OCI-LY1 (cell line): ENCODE measurements at regions not wholly inside any gene's neighbourhood (a gene's known extent, or its start where the extent isn't known, plus 50 kb on each side); places are given as distances from the start of the nearest gene placed in this dataset.

ENCODE experiments used
- H2AFZ ChIP-seq: fragments of 200-600 bp; sonication (generic), shearing (Covaris generic); 2 replicates; pipeline ENCODE4 v1.6.0; 2014; ENCODE audit warnings: antibody characterized with exemption, mild to moderate bottlenecking, low read length
- H3F3A ChIP-seq: fragments of 200-600 bp; sonication (generic), shearing (Covaris generic); 2 replicates; pipeline ENCODE4 v1.6.0; 2014; ENCODE audit warnings: mild to moderate bottlenecking, antibody characterized with exemption, low read length, moderate library complexity; ENCODE audit not compliant: insufficient read depth
- H3K27ac ChIP-seq: fragments of 200-600 bp; sonication (generic); 2 replicates; pipeline ENCODE4 v1.5.1; 2014; ENCODE audit warnings: low read length, mixed run types, mild to moderate bottlenecking, low read depth; ENCODE audit not compliant: poor library complexity, severe bottlenecking
- H3K27me3 ChIP-seq: fragments of 200-600 bp; sonication (generic); 2 replicates; pipeline ENCODE4 v1.6.0; 2014; ENCODE audit warnings: antibody characterized with exemption, mild to moderate bottlenecking, low read length, moderate library complexity; ENCODE audit not compliant: insufficient read depth
- H3K36me3 ChIP-seq: fragments of 200-600 bp; sonication (generic); 2 replicates; pipeline ENCODE4 v1.6.1; 2014; ENCODE audit warnings: mild to moderate bottlenecking, antibody characterized with exemption, low read length, moderate library complexity, mixed read lengths; ENCODE audit not compliant: insufficient read depth
- H3K4me1 ChIP-seq: fragments of 200-600 bp; sonication (generic); 2 replicates; pipeline ENCODE4 v1.5.1; 2014; ENCODE audit warnings: mild to moderate bottlenecking, low read length, moderate library complexity; ENCODE audit not compliant: insufficient read depth, severe bottlenecking
- H3K4me2 ChIP-seq: fragments of 200-600 bp; sonication (generic), shearing (Covaris generic); 2 replicates; pipeline ENCODE4 v1.6.1; 2014; ENCODE audit warnings: low read length
- H3K4me3 ChIP-seq: fragments of 200-600 bp; sonication (generic); 2 replicates; pipeline ENCODE4 v1.5.1; 2014; ENCODE audit warnings: low read length, low read depth, mild to moderate bottlenecking, mixed read lengths; ENCODE audit not compliant: poor library complexity, severe bottlenecking
- H3K79me2 ChIP-seq: fragments of 200-600 bp; shearing (Covaris generic); 2 replicates; pipeline ENCODE4 v1.6.1; 2016; ENCODE audit warnings: mixed run types, low read length, mixed read lengths; ENCODE audit not compliant: insufficient read depth
- H3K9ac ChIP-seq: fragments of 200-600 bp; sonication (generic), shearing (Covaris generic); 2 replicates; pipeline ENCODE4 v1.6.1; 2014; ENCODE audit warnings: mild to moderate bottlenecking, low read length, mixed read lengths
- H3K9me2 ChIP-seq: fragments of 200-600 bp; sonication (generic), shearing (Covaris generic); 2 replicates; pipeline ENCODE4 v1.6.1; 2014; ENCODE audit warnings: low read depth, mild to moderate bottlenecking, low read length, mixed read lengths
- H3K9me3 ChIP-seq: fragments of 200-600 bp; shearing (Covaris generic); 2 replicates; pipeline ENCODE4 v1.6.1; 2014; ENCODE audit warnings: low read length, mixed read lengths
- H4K20me1 ChIP-seq: fragments of 200-600 bp; sonication (generic), shearing (Covaris generic); 2 replicates; pipeline ENCODE4 v1.6.0; 2016; ENCODE audit warnings: mild to moderate bottlenecking, low read length; ENCODE audit not compliant: insufficient read depth
- EZH2 ChIP-seq: fragments of 200-600 bp; sonication (generic), shearing (Covaris generic); IDR thresholded peaks from 2 replicates; pipeline ENCODE4 v1.8.0; 2017; ENCODE audit warnings: borderline replicate concordance, mixed run types, mild to moderate bottlenecking, antibody characterized with exemption, low read length, moderate library complexity, mixed read lengths
- TF ChIP-seq, protein P1 (sequence below): fragments of 200-600 bp; sonication (generic), shearing (Covaris generic); IDR thresholded peaks from 2 replicates; pipeline ENCODE4 v1.5.1; 2017; ENCODE audit warnings: mild to moderate bottlenecking, antibody characterized with exemption, low read length, moderate library complexity, mixed read lengths

DNA sequence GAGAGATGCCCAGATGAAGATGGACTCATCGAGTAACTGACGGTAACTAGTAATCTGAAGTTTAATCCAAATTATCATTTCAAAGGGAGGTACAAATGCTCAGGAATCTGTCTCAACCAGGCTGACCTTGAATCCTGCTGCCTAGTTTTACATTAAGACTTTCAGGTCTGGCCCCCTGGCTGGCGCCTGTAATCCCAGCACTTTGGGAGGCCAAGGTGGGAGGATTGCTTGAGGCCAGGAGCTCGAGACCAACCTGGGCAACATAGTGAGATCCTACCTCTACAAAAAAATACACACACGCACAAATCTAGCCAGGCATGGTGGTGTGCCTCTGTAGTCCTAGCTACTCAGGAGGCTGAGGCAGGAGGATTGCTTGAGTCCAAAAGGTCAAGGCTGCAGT is 95.7 kb upstream of the AKT3 start:
- no peaks in the 10 kb centered on the region for H3F3A ChIP-seq
- no peaks in the 10 kb centered on the region for H3K4me1 ChIP-seq
- no peaks in the 10 kb centered on the region for H3K9me3 ChIP-seq
- no peaks in the 10 kb centered on the region for H3K36me3 ChIP-seq
- no peaks in the 10 kb centered on the region for H3K9me2 ChIP-seq
- H2AFZ ChIP-seq, result no peak overlapping the region
- TF ChIP-seq, protein P1, sequence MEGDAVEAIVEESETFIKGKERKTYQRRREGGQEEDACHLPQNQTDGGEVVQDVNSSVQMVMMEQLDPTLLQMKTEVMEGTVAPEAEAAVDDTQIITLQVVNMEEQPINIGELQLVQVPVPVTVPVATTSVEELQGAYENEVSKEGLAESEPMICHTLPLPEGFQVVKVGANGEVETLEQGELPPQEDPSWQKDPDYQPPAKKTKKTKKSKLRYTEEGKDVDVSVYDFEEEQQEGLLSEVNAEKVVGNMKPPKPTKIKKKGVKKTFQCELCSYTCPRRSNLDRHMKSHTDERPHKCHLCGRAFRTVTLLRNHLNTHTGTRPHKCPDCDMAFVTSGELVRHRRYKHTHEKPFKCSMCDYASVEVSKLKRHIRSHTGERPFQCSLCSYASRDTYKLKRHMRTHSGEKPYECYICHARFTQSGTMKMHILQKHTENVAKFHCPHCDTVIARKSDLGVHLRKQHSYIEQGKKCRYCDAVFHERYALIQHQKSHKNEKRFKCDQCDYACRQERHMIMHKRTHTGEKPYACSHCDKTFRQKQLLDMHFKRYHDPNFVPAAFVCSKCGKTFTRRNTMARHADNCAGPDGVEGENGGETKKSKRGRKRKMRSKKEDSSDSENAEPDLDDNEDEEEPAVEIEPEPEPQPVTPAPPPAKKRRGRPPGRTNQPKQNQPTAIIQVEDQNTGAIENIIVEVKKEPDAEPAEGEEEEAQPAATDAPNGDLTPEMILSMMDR, result no peak
- TF ChIP-seq EZH2, result no peak
- no peak overlapping the region for H3K27ac ChIP-seq
- no peak overlapping the region for H3K4me3 ChIP-seq
- H3K27me3 ChIP-seq, result no peaks in the 10 kb centered on the region
- no peak overlapping the region for H3K4me2 ChIP-seq
- no peaks in the 10 kb centered on the region for H4K20me1 ChIP-seq
- no peaks in the 10 kb centered on the region for H3K79me2 ChIP-seq
- no peak overlapping the region for H3K9ac ChIP-seq

DNA sequence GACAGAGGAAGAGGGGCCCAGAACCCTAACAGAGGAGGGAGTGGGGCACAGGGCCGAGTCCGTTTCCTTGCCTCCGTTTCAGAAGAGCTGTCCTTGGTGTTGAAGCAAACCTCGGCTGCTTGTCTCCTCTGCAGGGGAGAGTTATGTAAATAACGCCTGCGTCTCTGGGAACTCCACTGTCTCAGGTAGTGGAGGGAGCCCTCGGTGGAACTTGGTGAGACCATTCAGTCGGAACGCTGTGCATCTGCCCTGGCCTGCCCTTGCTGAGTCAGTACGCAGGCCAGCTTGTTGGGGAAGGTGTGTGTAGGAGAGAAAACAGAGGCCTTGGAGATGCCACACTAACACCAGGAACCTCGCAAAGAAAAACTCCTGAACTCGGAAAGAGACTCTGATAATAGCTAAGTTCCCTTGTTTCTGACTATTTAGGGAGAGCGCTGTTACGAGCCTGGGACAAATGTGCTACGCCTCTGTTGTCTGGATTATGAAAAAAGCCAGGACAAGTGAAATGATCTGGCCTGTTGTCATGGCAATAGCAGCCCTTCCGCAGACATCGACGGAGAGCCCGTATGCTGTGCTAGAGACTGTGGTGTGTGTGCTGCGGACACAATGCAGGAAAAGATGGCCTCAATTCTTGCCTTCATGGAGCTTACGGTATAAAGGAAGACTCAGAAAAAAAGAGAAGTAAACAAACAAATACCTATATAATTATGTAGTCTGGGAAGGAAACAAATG is 94.6 kb upstream of the AKT3 start:
- no peaks in the 10 kb centered on the region for H3K36me3 ChIP-seq
- no peak overlapping the region for H3K4me2 ChIP-seq
- H3K27me3 ChIP-seq, result no peaks in the 10 kb centered on the region
- H4K20me1 ChIP-seq, result no peaks in the 10 kb centered on the region
- H3K4me1 ChIP-seq, result no peaks in the 10 kb centered on the region
- no peak overlapping the region for H2AFZ ChIP-seq
- H3K9me2 ChIP-seq, result no peaks in the 10 kb centered on the region
- H3K9me3 ChIP-seq, result no peaks in the 10 kb centered on the region
- H3K4me3 ChIP-seq, result no peak overlapping the region
- H3F3A ChIP-seq, result no peaks in the 10 kb centered on the region
- H3K27ac ChIP-seq, result no peak overlapping the region
- no peaks in the 10 kb centered on the region for H3K79me2 ChIP-seq
- TF ChIP-seq, protein P1, result no peak
- TF ChIP-seq EZH2, result no peak
- H3K9ac ChIP-seq, result no peak overlapping the region

DNA sequence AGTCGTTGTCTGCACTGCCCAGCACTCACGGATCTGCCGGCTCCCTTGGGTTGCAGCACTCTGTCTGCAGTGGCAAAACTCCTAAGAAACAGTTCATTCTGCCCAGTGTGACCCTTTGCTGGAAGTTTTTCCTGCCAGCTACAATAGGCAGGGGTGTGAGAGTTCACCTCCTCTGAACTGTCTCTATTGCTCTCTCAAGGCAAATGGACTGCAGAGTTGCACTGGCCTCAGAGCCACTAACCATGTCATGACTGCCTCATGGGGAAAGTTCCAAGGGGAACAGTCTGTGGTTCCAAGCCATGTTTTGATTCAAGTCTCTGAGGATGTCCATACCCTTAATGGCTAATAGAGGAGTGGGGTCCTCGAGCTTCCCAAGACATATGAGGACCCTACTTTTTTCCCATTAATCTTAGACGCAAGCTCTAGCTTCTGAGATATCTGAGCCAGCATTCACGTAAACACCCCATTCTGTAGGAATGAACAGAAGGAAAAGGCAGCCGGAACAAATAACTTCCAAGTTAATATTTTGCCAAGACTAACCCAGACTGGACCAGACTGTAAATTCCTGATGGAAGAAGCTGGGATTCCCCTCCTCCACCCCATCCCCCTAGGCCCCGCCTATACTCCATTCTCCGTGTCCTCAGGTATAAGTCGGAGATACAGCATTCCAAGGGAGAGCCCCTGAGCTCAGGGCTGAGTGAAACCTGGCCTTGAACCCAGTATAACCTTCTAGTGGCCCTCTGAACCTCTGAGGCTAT is 93.8 kb upstream of the AKT3 start:
- H3K4me3 ChIP-seq, result no peak overlapping the region
- H3K79me2 ChIP-seq, result no peaks in the 10 kb centered on the region
- H3K9me2 ChIP-seq, result no peaks in the 10 kb centered on the region
- H3F3A ChIP-seq, result no peaks in the 10 kb centered on the region
- no peak overlapping the region for H3K9ac ChIP-seq
- no peaks in the 10 kb centered on the region for H3K36me3 ChIP-seq
- no peak overlapping the region for H2AFZ ChIP-seq
- H4K20me1 ChIP-seq, result no peaks in the 10 kb centered on the region
- no peak overlapping the region for H3K27ac ChIP-seq
- no peak for TF ChIP-seq EZH2
- TF ChIP-seq, protein P1, result no peak
- no peaks in the 10 kb centered on the region for H3K9me3 ChIP-seq
- H3K4me1 ChIP-seq, result no peaks in the 10 kb centered on the region
- no peaks in the 10 kb centered on the region for H3K27me3 ChIP-seq
- H3K4me2 ChIP-seq, result no peak overlapping the region
